Fibroblast of lung (primary cell): ENCODE measurements at regions not wholly inside any gene's neighbourhood (a gene's known extent, or its start where the extent isn't known, plus 50 kb on each side); places are given as distances from the start of the nearest gene placed in this dataset.

ENCODE experiments used
- CTCF ChIP-seq, 2 donors: IDR thresholded peaks in 1 of 2; conservative IDR thresholded peaks in 1 of 2; 1 replicate in 1 of 2; 2 replicates in 1 of 2; pipeline ENCODE4 v1.5.1; 2011 to 2012; ENCODE audit warnings: low read length in 2 of 2, control low read depth in 1 of 2, inconsistent platforms in 1 of 2, low read depth in 1 of 2, mild to moderate bottlenecking in 1 of 2
- EZH2 ChIP-seq: IDR thresholded peaks from 2 replicates; pipeline ENCODE4 v1.5.1; 2012; ENCODE audit warnings: low read length, control low read depth, mild to moderate bottlenecking; ENCODE audit errors: missing control alignments

- TF ChIP-seq CTCF (conservative IDR thresholded peaks at IDR 0.05 in 1 of 2, IDR thresholded peaks at IDR 0.05 in 1 of 2; ENCODE audit: low read depth in 1 of 2, low read length in 2 of 2) (no peak), EZH2 (no peak)
These were observed 166.5 kb downstream of the RMI1 start for GRCh38 chr9:84146893-84147710.
